Sigmoid colon (tissue), 3 donors: ENCODE measurements at regions not wholly inside any gene's neighbourhood (a gene's known extent, or its start where the extent isn't known, plus 50 kb on each side); places are given as distances from the start of the nearest gene placed in this dataset.

Source experiments
- CTCF ChIP-seq, 4 experiments: fragments of 450-650 bp in 3 of 4; fragments of 200-600 bp in 1 of 4; IDR thresholded peaks; one replicate each; pipeline ENCODE4 v1.5.1; 2016 to 2019; ENCODE audit warnings: antibody characterized with exemption in 4 of 4, mild to moderate bottlenecking in 3 of 4, moderate library complexity in 2 of 4
- POLR2A ChIP-seq, 2 donors: fragments of 450-650 bp; IDR thresholded peaks; one replicate each; pipeline ENCODE4 v1.6.1; 2016; ENCODE audit warnings: antibody characterized with exemption in 2 of 2, mild to moderate bottlenecking in 2 of 2, moderate library complexity in 2 of 2

GRCh38 chr4:164301430-164301829 lies 452.5 kb upstream of the SMIM31 start:
- no peak for TF ChIP-seq CTCF (IDR thresholded peaks at IDR 0.05)
- no peak for TF ChIP-seq POLR2A (IDR thresholded peaks at IDR 0.05)
